Fibroblast of villous mesenchyme (primary cell): ENCODE measurements at regions not wholly inside any gene's neighbourhood (a gene's known extent, or its start where the extent isn't known, plus 50 kb on each side); places are given as distances from the start of the nearest gene placed in this dataset.

Source experiments
- DNase-seq: peaks from one replicate; pipeline ENCODE4 v3.0.0-alpha.2; 2010; ENCODE audit warnings: low read depth
- H3K4me3 ChIP-seq: 2 replicates; pipeline ENCODE4 v1.5.1; 2011; ENCODE audit warnings: low read depth, mild to moderate bottlenecking, low read length
- TF ChIP-seq, protein P1 (sequence below): IDR thresholded peaks from 2 replicates; pipeline ENCODE4 v1.5.1; 2012; ENCODE audit warnings: low read depth, mild to moderate bottlenecking, low read length; ENCODE audit not compliant: insufficient read depth

DNA sequence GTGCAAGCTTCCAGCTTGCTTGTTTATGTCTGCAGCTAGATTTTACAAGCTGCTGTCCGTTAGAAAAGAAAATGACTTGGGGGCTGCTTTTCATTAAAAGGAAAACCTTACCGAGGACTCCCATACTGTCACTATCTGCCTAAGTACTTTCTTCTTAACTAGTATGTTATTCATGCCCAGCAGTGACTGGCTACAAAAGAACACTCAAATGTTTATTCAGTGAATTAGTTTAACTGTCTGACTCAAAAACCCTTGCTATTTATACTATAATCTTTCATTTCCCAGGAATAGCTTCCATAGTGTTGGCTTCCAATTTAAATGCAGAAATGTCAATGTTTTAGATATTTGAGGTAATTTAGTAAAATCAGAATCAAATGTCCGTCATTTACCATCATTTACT, 164.9 kb downstream of the DTHD1 start:
- no peak for DNase-seq
- H3K4me3 ChIP-seq = no peak overlapping the region
- TF ChIP-seq, protein P1, sequence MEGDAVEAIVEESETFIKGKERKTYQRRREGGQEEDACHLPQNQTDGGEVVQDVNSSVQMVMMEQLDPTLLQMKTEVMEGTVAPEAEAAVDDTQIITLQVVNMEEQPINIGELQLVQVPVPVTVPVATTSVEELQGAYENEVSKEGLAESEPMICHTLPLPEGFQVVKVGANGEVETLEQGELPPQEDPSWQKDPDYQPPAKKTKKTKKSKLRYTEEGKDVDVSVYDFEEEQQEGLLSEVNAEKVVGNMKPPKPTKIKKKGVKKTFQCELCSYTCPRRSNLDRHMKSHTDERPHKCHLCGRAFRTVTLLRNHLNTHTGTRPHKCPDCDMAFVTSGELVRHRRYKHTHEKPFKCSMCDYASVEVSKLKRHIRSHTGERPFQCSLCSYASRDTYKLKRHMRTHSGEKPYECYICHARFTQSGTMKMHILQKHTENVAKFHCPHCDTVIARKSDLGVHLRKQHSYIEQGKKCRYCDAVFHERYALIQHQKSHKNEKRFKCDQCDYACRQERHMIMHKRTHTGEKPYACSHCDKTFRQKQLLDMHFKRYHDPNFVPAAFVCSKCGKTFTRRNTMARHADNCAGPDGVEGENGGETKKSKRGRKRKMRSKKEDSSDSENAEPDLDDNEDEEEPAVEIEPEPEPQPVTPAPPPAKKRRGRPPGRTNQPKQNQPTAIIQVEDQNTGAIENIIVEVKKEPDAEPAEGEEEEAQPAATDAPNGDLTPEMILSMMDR = no peak

DNA sequence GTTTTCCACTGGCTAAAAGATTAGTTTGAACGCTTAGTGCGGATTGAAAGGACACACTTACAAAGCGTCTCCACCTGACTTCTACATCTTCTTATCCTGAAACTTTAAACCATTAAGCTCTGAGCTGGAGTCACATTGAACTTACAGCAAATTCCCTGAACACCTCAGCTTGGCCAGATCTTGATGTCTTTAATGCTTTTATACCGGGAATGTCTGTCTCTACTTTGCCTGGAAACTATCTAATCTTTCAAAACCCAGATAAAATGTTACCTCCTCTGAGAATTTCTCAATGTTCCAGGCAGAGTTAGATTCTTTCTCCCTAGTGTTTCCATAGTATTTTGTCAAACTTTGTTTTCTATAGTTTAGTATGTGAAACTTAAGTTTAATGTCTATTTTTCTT, 179.9 kb downstream of the DTHD1 start:
- TF ChIP-seq, protein P1 = no peak
- no peak overlapping the region for H3K4me3 ChIP-seq
- DNase-seq = no peak

DNA sequence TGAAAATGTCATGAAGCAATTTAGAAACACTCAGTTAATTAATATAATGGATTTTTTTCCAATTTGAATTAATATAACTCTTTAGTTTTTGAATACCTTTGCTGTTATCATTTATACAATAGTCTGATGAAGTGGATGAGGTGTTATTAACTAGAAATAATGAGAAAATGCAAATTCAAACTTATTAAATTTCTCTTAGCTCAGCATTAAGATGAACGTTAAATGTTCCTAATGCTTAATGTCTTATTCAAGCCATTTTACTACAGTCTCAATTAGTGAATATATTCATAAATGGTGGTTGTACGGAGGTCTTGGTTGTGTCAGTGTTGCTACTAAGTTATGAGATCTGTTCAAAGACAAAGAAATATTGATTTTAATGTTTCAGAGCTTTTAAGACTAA, 186.3 kb downstream of the DTHD1 start:
- no peak for DNase-seq
- TF ChIP-seq, protein P1 = no peak
- no peak overlapping the region for H3K4me3 ChIP-seq

DNA sequence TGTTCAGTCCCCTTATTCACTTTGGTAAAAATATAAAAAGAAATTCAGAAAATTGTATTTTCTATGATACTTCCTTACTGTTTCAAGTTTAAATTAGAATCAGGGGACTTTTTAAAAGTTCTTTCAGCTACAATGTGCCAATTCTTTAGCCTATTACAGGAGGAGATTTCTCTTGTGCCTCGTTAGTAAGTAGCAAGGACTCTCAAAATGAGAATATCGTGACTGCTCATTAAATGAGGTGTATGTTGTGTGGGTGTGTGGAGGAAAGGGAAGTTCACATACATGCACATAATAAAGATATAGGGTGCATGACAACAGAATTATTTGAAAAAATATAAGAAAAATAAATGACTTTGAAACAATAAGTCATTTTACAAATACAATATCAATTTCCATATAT, 190.5 kb downstream of the DTHD1 start:
- no peak for DNase-seq
- H3K4me3 ChIP-seq = no peak overlapping the region
- TF ChIP-seq, protein P1 = no peak

DNA sequence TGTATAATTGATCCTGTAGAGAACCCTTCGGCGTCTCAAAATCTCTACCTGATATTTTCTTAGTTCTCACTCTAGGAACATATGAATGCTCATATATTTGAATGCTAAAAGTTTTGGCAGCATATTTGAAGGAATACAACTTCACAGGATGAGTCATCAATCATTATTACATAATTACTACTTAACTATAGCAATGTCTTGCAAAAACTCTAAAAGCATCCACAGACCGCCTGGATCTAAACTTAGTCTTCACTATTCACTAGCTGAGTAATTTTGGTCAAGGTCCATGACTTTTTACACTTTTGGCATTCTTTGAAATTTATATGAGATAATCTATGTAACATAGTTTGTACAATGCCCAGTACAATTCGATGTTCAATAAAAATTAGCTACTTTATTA, 194.7 kb downstream of the DTHD1 start:
- TF ChIP-seq, protein P1 = no peak
- no peak for DNase-seq
- H3K4me3 ChIP-seq = no peak overlapping the region

DNA sequence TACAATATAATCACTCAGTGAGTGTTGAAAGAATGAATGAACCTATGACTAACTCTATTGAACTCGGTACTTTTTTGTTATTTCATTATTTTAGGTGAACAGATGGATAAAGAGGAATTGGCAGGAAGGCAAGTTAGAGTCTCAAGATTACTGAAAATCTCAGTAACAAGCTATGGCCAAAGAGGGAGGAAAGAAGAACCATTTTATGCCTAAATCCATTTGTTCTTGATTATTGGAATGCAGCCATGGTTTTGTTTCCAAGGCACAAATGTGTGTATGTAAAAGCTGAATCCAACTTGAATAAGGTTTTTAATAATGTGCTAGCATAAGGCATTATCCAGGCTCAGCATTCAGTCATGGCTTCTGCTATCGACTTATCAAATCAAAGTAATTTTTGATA, 196.4 kb downstream of the DTHD1 start:
- DNase-seq = no peak
- H3K4me3 ChIP-seq = no peak overlapping the region

DNA sequence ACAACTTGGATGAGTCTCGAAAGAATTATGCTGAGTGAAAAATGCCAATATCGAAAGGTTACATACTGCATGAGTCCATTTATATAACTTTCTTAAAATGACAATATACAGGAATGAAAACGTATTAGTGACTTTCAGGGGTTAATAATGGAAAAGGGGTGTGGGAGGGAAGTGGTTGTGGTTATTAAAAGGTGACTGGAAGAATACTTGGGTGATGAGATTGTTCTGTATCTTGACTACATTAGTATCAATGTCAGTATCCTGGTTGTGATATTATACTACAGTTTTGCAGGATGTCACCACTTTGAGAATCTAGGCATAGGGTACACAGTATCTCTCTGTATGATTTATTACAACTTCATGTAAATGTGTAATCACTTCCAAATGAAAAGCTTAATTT, 204.5 kb downstream of the DTHD1 start:
- no peak overlapping the region for H3K4me3 ChIP-seq
- DNase-seq = no peak
- TF ChIP-seq, protein P1 = no peak

More for the DNA sequence above, 196.4 kb downstream of the DTHD1 start:
- TF ChIP-seq, protein P1 = no peak
